ENCODE measurements at regions not wholly inside any gene's neighbourhood (a gene's known extent, or its start where the extent isn't known, plus 50 kb on each side); places are given as distances from the start of the nearest gene placed in this dataset.
A peak's percentile ranks its signal among the peaks of the same experiment; 100 is the strongest.

DNA sequence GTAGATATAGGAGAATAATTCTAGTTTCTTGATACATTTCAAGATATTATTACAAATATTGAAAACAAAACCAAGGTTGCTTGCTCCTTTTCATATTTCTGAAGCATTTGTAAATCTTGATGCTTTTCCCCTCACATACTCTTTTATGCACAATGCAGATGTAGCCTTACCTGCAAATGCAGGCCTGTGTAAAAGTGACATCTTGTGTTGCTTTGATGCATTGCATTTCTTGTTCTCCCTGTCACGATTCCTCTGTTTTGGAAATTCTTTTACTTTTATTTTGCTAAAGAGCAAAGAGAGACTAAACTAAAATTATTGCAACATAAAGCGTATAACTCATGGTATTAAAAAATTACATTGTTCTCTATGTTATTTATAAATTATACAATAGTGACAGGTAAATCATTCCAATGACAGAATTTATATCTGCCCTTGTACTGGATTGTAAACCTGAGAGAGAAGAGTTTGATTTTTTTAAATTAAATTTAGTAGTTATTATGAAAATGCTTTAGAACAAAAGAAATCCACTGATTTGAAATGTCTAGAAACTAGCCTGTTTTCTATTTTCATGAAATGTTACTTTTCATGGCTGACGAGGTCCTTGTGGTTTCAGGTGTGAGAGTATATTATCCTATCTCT, 970.0 kb downstream of the MAT2B start:
- in situ Hi-C loops (cut with MboI; ENCODE audit: low pct_unique_long_range_greater_than_20kb, low sequenced_read_pairs, unreplicated experiment) = no loop called here
- DNase-seq (ENCODE audit: low spot score) = peak; percentile 3
- TF ChIP-seq, protein P1, sequence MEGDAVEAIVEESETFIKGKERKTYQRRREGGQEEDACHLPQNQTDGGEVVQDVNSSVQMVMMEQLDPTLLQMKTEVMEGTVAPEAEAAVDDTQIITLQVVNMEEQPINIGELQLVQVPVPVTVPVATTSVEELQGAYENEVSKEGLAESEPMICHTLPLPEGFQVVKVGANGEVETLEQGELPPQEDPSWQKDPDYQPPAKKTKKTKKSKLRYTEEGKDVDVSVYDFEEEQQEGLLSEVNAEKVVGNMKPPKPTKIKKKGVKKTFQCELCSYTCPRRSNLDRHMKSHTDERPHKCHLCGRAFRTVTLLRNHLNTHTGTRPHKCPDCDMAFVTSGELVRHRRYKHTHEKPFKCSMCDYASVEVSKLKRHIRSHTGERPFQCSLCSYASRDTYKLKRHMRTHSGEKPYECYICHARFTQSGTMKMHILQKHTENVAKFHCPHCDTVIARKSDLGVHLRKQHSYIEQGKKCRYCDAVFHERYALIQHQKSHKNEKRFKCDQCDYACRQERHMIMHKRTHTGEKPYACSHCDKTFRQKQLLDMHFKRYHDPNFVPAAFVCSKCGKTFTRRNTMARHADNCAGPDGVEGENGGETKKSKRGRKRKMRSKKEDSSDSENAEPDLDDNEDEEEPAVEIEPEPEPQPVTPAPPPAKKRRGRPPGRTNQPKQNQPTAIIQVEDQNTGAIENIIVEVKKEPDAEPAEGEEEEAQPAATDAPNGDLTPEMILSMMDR (IDR thresholded peaks at IDR 0.05; ENCODE audit: extremely low read depth, insufficient read depth, missing control alignments) = peak; percentile 36

DNA sequence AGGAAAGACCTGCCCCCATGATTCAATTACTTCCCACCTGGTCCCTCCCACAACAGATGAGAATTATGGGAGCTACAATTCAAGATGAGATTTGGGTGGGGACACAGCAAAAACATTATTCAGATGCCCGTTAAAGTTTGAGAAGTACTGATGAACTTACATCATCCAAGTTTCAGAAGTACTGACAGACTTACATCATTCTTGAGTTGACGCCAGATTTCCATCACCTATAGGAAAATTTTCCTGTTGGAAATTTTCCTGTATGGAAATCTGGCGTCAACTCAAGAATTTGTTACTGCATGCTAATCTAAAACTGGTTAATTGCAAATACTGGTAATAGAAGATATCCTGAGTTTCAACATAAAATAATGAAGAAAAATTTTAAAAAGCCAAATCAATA, 975.9 kb downstream of the MAT2B start:
- DNase-seq (ENCODE audit: low spot score) = no peak
- TF ChIP-seq, protein P1 (IDR thresholded peaks at IDR 0.05; ENCODE audit: extremely low read depth, insufficient read depth, missing control alignments) = no peak
- in situ Hi-C loops (cut with MboI; ENCODE audit: low pct_unique_long_range_greater_than_20kb, low sequenced_read_pairs, unreplicated experiment) = no loop called here

DNA sequence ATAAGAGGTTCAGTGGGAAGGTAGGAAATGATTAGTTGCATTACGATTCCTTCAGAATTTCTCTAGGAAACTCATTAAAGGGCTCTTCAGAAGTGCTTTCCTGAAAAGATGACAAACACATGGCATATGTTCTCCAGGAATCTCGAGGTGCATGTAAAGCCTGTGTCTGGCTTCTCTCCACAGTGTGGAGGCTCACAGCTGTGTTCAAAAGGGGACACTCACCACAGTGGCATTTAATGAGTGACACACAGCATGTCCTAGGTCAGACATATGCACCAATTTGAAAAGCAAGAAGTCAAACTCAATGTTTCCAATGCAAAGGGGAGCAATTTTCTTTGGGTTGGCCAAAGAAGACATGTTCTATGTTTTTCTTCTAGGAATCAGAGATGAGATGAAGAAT, 976.9 kb downstream of the MAT2B start:
- in situ Hi-C loops (cut with MboI; ENCODE audit: low pct_unique_long_range_greater_than_20kb, low sequenced_read_pairs, unreplicated experiment) = no loop called here
- TF ChIP-seq, protein P1 (IDR thresholded peaks at IDR 0.05; ENCODE audit: extremely low read depth, insufficient read depth, missing control alignments) = no peak
- no peak for DNase-seq (ENCODE audit: low spot score)

DNA sequence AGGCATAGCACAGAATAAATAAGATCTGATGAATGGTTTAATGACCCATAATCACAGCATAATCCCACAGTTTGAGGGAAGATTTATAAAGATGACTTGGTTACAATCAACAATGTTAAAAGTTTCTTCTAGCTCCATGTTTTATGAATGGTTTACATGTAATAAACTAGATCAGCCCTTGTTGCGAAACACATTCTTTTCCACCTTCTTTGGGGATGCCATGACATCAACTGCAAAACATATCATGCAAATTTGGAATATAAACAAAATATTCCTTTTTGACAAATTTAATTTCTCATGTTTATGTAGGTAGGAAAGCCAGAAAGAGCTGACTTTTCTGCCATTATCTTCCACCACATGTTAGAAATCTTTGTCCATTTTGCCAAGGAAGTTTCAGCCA, 979.5 kb downstream of the MAT2B start:
- no peak for DNase-seq (ENCODE audit: low spot score)
- in situ Hi-C loops (cut with MboI; ENCODE audit: low pct_unique_long_range_greater_than_20kb, low sequenced_read_pairs, unreplicated experiment) = no loop called here
- TF ChIP-seq, protein P1 (IDR thresholded peaks at IDR 0.05; ENCODE audit: extremely low read depth, insufficient read depth, missing control alignments) = no peak

DNA sequence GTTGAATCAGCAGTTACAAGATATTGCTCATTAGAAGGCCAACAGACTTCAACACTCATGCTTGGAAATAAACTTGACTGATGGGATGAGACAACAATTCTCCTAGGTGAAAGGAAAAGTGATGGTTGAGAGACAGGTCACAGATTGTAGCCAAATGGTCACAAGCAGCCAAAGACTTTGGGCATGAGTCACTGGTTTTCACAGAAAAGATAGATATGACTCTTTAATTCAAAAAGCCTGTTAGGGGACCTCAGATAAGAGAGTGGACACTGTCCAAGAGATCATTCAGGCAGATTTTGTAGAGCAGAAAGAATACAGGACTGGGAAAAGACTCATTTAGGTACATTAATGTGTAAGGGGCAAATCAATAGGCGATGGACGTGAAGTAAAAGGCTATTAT, 982.5 kb downstream of the MAT2B start:
- DNase-seq (ENCODE audit: low spot score) = no peak
- in situ Hi-C loops (cut with MboI; ENCODE audit: low pct_unique_long_range_greater_than_20kb, low sequenced_read_pairs, unreplicated experiment) = no loop called here
- TF ChIP-seq, protein P1 (IDR thresholded peaks at IDR 0.05; ENCODE audit: extremely low read depth, insufficient read depth, missing control alignments) = no peak

DNA sequence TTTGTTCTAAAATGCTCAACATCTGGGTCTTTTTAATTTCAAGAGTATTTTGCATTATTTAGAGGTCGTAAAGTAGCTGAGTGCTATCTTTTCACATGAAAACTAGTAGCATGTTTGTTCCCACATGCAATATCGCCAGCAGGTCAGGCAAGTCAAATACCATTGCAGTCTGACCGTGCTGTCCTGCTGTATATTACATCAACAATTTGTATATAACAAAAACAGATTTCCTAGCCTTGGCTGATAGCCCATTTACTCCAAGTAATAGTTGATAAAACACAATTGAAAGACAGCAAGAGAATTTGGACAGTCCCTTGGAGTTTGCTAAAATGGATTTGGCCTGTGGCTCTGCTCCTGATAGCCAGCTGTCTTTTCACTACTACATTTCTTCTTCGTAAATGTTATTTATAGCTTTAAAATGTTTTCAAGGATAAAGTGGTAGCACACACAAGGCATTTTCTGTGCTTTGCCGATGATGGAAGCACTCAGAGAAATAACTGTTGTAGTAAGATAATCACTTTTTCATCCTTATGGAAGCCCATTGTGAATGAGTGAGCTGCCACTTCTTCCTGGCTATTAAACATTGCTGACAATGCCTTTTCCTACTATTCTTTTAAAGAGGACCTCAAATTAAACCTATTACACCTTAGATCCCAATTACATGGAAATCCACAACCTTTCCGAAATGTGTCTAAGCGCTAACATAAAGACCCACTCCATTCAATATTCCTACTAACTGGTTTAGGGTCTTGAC, 992.1 kb downstream of the MAT2B start:
- in situ Hi-C loops (cut with MboI; ENCODE audit: low pct_unique_long_range_greater_than_20kb, low sequenced_read_pairs, unreplicated experiment) = no loop called here
- TF ChIP-seq, protein P1 (IDR thresholded peaks at IDR 0.05; ENCODE audit: extremely low read depth, insufficient read depth, missing control alignments) = no peak
- DNase-seq (ENCODE audit: low spot score) = no peak
